Muscle layer of duodenum (tissue), 2 donors: ENCODE measurements at regions not wholly inside any gene's neighbourhood (a gene's known extent, or its start where the extent isn't known, plus 50 kb on each side); places are given as distances from the start of the nearest gene placed in this dataset.

Source experiments
- H3K27ac ChIP-seq: one replicate; pipeline ENCODE4 v1.7.0; 2013; ENCODE audit warnings: mild to moderate bottlenecking, low read length
- H3K27me3 ChIP-seq: one replicate; pipeline ENCODE4 v1.7.0; 2013; ENCODE audit warnings: low read depth, mild to moderate bottlenecking, control low read depth, low read length
- H3K36me3 ChIP-seq, 2 donors: one replicate each; pipeline ENCODE4 v1.7.0; 2013; ENCODE audit warnings: low read length in 2 of 2, control low read depth in 1 of 2, mild to moderate bottlenecking in 1 of 2; ENCODE audit not compliant: insufficient read depth in 2 of 2, control insufficient read depth in 1 of 2
- H3K4me1 ChIP-seq, 2 donors: one replicate each; pipeline ENCODE4 v1.7.0; 2013; ENCODE audit warnings: low read length in 2 of 2, mild to moderate bottlenecking in 2 of 2, control low read depth in 1 of 2, moderate library complexity in 1 of 2; ENCODE audit not compliant: insufficient read depth in 2 of 2, control insufficient read depth in 1 of 2
- H3K4me3 ChIP-seq, 2 donors: one replicate each; pipeline ENCODE4 v1.7.0; 2013; ENCODE audit warnings: low read length in 2 of 2, low read depth in 1 of 2, mild to moderate bottlenecking in 1 of 2
- H3K9me3 ChIP-seq, 2 donors: one replicate each; pipeline ENCODE4 v1.7.0; 2013; ENCODE audit warnings: low read length in 2 of 2, control low read depth in 1 of 2, mild to moderate bottlenecking in 1 of 2; ENCODE audit not compliant: control insufficient read depth in 1 of 2
- donor health status: healthy.

DNA sequence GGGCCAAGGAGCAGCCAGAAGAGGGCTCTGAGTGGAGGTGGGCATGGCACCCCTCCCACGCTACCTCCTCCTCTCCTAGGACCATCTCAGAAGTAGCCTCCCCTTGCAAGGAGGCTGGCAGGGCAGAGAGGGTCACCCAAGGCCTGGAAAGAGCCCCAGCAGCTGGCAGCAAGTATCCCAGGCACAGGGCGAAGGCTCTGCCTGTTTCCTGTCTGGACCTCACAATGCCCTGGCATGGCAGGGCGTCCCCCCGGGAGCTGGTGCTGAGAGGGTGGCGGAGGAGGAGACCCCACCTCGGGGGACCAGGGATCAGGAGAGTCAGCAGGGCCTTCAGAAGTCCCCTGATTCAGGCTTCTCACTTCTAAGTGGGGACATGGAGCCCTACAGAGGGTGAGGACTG, 66.2 kb upstream of the TAF1B start:
- H3K9me3 ChIP-seq: no peaks in the 10 kb centered on the region
- no peaks in the 10 kb centered on the region for H3K36me3 ChIP-seq
- no peak overlapping the region for H3K27ac ChIP-seq
- H3K27me3 ChIP-seq: no peaks in the 10 kb centered on the region
- peaks cover 2 to 4% of the 10 kb centered on the region in 2 donors for H3K4me1 ChIP-seq
- no peak overlapping the region for H3K4me3 ChIP-seq

DNA sequence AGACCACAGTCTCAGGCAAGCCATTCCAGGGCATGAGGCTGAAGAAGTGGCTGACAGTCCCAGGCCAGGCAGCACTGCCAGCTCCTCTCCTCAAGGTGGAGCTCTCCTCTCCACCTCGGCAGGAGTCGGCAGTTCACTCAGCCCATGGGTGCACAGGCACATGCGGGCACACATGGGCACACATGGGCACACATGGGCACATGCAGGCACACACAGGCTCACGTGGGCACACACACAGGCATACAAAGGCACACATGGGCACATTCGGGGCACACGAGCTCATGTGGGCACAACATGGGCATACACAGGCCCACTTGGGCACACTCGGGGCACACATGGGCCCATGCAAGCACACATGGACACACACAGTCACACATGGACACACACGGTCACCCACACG, 65.3 kb upstream of the TAF1B start:
- Histone ChIP-seq H3K9me3 (no peaks in the 10 kb centered on the region), H3K27me3 (no peaks in the 10 kb centered on the region), H3K36me3 (no peaks in the 10 kb centered on the region), H3K4me3 (no peak overlapping the region), H3K27ac (no peak overlapping the region), H3K4me1 (peaks cover 0 to 4% of the 10 kb centered on the region in 2 donors)

DNA sequence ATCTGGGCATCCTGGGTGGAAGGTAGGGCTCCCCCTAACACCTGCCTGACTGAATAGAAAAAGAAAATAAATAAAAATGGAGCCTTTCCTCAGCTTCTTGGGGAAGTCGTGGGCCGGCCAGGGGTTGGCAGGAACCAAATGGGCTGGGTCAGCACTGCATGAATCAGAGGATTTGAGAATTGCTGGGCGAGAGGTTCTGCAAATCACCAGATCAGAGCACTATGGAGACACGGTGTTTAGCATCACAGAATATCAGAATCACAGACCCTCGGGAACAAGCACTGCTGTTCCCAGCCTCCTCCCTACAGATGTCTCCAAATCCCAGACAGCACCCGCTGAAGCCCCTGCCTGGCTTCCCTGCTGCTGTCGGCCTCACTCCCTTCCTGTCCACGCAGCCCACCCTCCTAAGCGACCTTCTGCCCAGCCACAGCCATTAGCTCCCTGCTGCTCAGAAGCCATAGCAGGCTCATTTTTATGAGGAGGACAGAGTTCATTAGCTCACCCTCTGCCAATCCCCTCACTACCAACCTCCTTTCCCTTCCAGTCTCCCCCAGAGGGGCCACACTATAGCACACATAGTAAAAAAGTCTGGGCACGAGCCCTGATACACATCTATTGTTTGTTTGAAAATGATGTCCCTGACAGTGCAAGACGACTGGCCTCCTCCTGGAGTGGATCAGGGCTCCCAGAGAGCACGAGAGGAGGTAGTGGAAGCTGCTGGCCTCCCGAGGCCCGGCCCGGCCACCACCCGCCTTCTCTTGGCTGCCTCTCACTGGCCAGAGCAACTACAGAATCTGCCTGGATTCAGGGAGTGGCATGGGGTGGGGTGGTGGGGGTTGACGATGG, 64.6 kb upstream of the TAF1B start:
- peaks cover 0 to 3% of the 10 kb centered on the region in 2 donors for H3K4me1 ChIP-seq

DNA sequence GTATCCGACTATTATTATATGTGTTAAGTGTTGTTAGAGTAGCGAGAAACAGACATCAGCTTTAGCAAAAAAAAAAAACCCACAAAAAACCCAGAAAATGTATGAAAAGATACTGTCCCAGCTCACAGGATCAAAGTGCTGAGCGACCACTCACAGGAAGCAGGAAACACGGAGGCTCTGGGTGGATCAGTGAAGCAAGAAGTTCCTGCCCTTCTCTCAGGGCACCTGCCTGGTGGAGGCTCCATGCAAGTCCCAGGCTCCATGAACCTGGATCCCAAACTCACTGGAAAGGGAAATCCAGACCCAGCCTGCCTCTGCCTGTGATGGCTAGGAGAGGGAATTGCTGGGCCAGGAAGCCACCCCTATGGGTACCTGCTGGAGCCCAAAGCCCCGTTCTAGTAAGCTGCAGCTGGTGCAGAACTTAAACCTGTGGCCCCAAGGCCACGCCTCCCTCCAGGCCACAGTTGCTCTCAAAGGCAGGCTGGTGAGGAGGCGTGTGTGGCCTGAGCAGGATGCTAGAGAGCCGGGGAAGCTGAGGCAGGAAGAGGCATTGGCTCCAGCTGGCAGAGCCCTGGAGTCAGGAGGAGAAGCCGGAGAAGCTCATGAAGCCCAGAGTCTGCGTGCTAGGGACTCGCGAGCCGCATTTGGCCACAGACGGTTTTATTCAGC, 63.5 kb upstream of the TAF1B start:
- Histone ChIP-seq H3K4me1 (no peaks in the 10 kb centered on the region), H3K27ac (no peak overlapping the region), H3K27me3 (no peaks in the 10 kb centered on the region)

More for the DNA sequence above, 64.6 kb upstream of the TAF1B start:
- Histone ChIP-seq H3K27me3 (no peaks in the 10 kb centered on the region), H3K9me3 (no peaks in the 10 kb centered on the region), H3K27ac (no peak overlapping the region), H3K4me3 (no peak overlapping the region), H3K36me3 (no peaks in the 10 kb centered on the region)

DNA sequence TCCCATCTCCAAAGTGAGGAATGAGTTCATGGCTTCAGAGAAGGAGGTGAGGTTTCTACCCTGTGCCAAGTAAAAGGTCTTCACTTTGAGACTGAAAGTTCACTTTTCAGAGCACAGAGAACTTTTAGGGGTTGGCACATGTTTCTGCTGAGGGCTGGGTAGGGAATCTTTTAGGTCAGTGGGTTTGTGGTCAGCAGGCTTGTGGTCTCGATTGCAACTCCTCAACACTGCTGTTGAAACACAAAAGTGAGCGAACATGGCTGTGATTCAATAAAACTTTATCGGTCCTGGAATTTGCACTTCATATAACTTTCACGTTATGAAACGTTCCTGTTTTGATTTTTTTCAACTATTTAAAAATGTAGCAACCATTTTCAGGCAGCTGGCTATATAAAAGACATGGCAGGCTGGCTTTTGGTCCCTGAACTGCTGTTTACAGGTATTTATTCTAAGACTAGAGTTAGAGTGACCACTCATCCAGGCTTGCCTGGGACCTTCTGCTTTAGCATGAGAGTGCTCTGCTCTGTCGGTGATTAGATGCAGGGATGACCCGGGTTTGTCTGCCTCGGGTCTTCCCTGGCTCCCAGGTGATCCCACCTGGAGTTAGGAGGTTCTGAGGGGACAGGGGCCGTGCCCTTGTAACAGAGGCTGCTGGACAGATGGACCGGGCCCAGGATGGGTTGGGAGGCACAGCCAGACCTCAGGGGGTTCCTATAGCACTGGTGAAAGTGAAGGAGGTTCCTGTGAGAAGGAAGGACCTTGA, 62.7 kb upstream of the TAF1B start:
- Histone ChIP-seq H3K27me3 (no peaks in the 10 kb centered on the region), H3K4me1 (no peaks in the 10 kb centered on the region), H3K9me3 (no peaks in the 10 kb centered on the region), H3K36me3 (no peaks in the 10 kb centered on the region), H3K27ac (no peak overlapping the region), H3K4me3 (no peak overlapping the region)

More for the DNA sequence above, 63.5 kb upstream of the TAF1B start:
- H3K4me3 ChIP-seq: no peak overlapping the region
- no peaks in the 10 kb centered on the region for H3K36me3 ChIP-seq
- H3K9me3 ChIP-seq: no peaks in the 10 kb centered on the region

DNA sequence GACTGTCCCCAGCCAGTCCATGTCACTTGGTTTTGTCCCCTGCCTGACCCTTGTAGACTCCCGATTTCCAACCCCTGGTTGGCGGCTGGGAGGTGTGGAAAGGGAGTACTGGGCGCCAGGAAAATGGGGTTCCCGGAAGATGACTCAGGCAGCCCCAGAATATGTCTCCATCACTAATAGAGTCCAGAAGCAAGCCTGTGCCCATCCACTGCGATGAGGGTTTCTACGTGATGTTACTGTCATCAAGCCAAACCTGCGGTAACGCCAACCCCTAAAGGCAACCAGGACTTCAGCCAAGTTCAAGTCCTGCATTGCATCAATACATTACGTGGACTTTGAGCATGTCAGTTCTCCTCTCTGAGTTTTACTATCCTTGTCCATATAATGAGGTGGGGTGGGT, 62.0 kb upstream of the TAF1B start:
- no peaks in the 10 kb centered on the region for H3K27me3 ChIP-seq
- H3K36me3 ChIP-seq: no peaks in the 10 kb centered on the region
- no peak overlapping the region for H3K4me3 ChIP-seq
- H3K4me1 ChIP-seq: no peaks in the 10 kb centered on the region
- no peaks in the 10 kb centered on the region for H3K9me3 ChIP-seq
- H3K27ac ChIP-seq: no peak overlapping the region

- no peak overlapping the region for H3K27ac ChIP-seq
- H3K4me1 ChIP-seq: no peaks in the 10 kb centered on the region
- H3K9me3 ChIP-seq: no peaks in the 10 kb centered on the region
- H3K27me3 ChIP-seq: no peaks in the 10 kb centered on the region
- no peaks in the 10 kb centered on the region for H3K36me3 ChIP-seq
- H3K4me3 ChIP-seq: no peak overlapping the region
These were observed 61.0 kb upstream of the TAF1B start for GRCh38 chr2:9782197-9782719.

GRCh38 chr2:9789371-9789770, 53.9 kb upstream of the TAF1B start:
- no peak overlapping the region for H3K4me3 ChIP-seq

GRCh38 chr2:9790702-9791225, 52.5 kb upstream of the TAF1B start:
- H3K9me3 ChIP-seq: no peaks in the 10 kb centered on the region
- no peaks in the 10 kb centered on the region for H3K4me1 ChIP-seq
- no peak overlapping the region for H3K4me3 ChIP-seq
- H3K36me3 ChIP-seq: no peaks in the 10 kb centered on the region
- H3K27me3 ChIP-seq: no peaks in the 10 kb centered on the region
- no peak overlapping the region for H3K27ac ChIP-seq

More at GRCh38 chr2:9789371-9789770, 53.9 kb upstream of the TAF1B start:
- H3K4me1 ChIP-seq: no peaks in the 10 kb centered on the region
- H3K27me3 ChIP-seq: no peaks in the 10 kb centered on the region
- no peak overlapping the region for H3K27ac ChIP-seq
- H3K36me3 ChIP-seq: no peaks in the 10 kb centered on the region
- no peaks in the 10 kb centered on the region for H3K9me3 ChIP-seq

DNA sequence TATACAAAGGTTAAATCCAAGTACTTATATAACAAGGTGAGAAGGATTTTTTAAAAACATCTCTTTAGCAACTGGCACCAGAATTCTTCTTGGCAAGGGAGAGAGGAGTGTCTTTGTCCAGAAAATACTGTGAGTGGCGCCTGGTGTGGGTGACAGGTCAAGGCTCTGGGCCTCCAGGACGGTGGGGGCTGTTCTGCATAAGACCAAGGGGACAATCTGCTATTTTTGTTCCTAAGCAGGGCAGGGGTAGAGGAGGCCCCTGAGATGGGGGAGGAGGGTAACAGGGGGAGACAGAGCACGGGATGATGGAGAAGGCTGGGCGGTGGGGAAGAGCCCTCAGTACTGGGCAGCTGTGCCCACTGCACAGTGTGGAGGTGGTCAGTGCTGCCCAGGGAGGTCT, 51.6 kb upstream of the TAF1B start:
- Histone ChIP-seq H3K9me3 (no peaks in the 10 kb centered on the region), H3K27ac (no peak overlapping the region), H3K4me1 (no peaks in the 10 kb centered on the region), H3K4me3 (no peak overlapping the region), H3K36me3 (no peaks in the 10 kb centered on the region), H3K27me3 (no peaks in the 10 kb centered on the region)
